NCI-H82 treated with DMSO at 0.1 percent for 48 hours (cell line): ENCODE measurements at regions not wholly inside any gene's neighbourhood (a gene's known extent, or its start where the extent isn't known, plus 50 kb on each side); places are given as distances from the start of the nearest gene placed in this dataset.
"Not testable (repeated sequence)": the region's sequence is repeated elsewhere in the genome, so short reads cannot be mapped to it uniquely, and the experiment has no call there.

Experiments used
- DNase-seq: peaks from one replicate; lab custom pipeline; 2025; ENCODE audit not compliant: unreplicated experiment; lab: John Stamatoyannopoulos, UW

DNA sequence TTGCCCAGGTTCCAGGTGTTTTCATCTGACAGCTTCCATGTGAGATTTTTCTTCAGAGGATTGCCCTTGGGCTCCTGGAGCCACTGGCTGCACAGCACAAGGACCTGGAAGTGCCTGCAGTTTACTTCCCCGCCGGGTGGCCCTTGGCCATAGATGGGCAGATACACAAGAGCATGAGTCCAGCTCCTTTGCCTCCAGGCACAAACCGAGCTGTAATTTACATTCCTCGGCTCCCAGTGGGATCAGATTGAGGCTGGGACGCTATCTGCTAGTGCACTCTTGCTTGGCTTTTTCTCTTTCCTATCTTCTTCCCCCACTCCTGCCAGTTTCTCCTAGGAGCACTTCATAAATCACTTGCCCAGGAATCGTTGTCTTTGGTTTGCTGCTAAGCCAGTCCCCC, 85.4 kb upstream of the RALY start:
- DNase-seq = no peak

DNA sequence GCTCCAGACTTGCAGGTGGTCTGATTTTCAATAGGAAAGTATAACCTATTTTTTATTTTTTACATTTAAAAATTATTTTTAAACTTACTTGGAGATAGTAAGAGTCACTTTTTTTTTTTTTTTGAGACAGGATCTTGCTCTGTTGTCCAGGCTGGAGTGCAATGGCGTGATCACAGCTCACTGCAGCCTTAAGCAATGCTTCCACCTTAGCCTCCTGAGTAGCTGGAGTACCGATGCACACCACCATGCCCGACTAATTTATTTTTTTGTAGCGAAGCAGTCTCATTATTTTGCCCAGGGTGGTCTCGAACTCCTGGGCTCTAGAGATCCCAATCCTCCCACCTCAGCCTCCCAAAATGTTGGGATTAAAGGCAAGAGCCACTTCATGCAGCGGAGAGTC, 84.8 kb upstream of the RALY start:
- DNase-seq = no peak

DNA sequence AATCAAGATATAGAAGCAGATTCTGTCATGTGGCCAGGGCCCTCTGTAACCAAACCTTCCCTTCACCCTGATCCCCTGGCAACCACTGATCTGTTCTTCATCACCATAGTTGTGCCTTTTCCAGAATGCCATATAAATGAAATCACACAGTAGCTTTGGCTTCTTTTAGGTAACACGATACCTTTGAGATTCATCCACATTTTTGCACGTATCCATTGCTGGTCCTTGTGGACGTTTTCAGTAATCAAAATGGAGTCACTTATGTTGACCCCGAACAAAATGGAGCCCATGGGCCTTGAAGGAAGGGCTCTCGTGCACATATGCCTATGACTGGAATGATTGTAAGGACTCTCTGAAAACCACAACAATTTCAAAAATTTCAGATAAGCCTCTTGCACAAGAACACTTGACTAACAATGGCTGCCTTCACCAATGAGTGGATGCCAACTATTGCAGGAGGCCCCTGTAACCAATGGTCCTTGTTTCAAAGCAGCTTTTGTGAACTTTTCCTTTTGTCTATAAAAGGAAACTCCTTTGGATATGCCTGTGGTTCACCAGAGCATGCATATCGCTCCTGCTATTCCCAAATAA, 84.3 kb upstream of the RALY start:
- no peak for DNase-seq

DNA sequence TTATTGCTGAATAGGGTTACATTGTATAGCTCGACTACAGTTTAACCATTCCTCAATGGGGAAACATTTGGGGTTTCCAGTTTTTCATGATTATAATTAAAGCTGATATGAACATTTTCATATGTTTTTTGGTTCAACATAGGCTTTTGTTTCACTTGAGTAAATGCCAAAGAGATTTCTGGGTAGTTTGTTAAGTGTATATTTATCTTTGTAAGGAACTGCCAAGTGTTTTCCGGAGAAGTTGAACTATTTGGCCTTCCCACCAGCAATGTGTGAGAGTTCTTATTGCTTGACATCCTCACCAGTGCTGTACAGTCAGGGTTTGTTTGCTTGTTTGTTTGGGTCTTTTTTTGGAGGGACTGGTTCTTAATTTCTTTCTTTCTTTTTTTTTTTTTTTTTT, 83.7 kb upstream of the RALY start:
- no peak for DNase-seq

DNA sequence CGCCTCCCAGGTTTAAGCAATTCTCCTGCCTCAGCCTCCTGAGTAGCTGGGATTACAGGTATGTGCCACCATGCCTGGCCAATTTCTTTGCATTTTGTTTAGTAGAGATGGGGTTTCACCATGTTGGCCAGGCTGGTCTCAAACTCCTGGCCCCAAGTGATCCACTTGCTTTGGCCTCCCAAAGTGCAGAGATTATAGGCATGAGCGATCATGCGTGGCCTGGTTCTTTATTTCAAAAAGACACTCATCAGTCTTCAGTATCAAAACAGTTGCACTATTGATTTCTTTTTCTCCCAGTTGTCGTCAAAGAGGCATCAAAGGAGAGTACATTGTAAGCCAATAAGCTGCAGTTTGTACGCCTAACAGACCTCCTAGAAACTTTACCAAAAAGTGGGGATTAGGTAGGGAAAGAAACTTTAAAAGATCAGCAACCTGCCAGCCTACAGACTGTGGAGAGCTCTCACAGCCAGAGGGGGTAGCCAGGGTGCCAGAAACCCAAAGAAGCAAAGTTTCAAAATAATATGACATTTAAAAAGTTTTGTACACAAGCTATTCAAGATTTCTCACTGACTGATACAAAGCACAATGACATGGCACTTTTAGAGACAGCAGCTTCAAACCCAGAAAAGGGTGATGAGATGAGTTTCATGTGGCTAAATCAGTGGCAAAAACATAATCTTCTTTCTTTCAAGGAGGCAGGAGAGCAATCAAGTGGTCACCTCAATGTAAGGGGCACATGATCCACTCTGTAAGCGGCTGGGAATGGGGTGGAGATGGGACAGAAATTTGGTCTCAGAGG, 83.0 kb upstream of the RALY start:
- no peak for DNase-seq

DNA sequence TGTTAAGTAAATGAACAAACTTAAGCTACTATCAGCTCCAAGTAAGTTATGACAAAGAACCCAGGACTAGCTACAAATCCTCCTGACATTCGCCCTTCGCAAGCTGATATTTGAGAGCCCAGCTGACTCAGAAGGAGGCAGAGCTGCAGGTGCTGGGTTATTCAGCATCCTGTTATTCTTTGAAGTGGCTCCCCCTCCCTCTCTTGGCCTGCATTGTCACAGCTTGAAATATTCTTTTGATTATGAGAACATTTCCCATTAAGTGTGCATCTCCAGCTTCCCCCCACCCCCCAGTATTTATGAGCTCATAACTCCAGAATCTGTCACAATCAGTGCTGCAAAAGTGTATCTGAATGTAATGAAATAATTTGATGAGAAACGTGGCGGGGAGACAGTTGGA, 78.8 kb upstream of the RALY start:
- no peak for DNase-seq

DNA sequence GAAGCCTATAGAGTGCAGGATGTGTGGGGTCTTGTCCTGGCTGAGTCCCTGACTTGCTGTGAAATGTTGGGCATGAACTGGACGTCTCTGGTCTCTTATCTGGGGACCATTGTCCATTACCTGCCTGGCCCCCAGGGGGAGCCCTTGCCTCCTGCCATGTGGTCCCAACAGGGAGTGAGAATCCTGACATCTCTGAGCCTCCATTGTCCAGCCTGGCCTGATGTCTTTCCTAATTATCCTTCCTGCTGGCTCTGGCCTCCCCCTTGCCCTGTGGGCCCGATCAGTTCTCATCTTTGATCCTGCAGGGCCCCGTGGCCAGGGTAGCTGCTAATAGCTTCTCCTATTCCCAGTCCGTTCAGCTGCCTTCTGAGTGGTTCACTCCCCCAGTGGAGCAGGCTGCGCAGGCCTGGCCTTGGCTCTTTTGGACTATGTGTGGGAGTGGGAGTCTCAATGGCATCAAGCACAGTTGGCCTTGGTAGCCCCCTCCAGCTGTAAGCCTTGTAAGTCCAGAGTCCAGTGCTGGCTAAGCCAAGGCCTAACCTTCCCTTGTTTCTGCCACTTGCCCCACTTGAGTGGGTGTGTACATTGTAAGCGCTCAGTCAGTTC, 77.9 kb upstream of the RALY start:
- DNase-seq = no peak

DNA sequence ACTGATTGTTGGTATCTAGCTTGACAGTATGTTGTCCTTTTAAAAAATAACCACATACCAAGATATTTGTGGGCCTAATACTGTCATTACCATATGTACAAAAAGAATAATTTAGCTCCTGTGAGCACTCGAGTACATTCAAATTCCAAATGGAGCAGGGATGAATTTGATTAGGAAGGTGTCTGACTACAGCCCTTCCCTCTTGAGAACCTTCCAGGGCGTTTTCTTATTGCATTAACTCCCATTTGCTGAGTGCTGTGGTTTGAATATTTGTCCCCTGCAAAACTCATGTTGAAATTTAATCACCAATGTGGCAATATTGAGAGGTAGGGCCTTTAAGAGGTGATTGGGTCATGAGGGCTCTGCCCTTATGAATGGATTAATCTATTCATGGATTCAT, 76.9 kb upstream of the RALY start:
- no peak for DNase-seq

DNA sequence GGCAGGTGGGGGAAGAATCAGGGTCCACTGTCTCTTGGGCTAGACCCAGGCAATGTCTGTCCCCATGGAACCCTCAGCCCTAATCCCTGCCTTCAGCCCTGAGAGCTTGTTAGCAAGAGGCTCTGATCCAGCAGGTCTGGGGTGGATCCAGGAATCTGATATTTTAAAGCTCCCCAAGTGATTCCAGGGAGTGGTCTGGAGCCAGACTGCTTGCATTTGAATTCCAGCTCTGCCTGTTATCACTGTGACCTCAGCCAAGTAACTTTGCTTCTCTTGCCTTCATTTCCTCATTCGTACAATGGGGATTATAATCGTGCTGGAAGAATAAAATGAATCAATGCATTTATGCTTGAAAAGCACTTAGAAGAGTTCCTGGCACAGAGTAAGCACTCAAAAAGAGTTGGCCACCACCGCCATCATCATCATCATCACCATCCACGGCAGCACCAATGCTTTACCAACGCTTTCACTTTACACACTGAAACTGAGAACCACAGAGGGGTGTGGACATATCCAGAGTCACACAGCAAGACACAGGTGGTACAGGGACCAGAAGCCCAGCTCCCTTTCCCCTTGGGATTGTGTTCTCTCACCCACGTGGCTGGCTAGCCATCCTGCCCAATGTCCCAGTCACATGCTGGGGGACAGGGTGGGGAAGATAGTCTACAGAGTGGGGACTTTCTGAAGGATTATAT, 75.7 kb upstream of the RALY start:
- DNase-seq = no peak

DNA sequence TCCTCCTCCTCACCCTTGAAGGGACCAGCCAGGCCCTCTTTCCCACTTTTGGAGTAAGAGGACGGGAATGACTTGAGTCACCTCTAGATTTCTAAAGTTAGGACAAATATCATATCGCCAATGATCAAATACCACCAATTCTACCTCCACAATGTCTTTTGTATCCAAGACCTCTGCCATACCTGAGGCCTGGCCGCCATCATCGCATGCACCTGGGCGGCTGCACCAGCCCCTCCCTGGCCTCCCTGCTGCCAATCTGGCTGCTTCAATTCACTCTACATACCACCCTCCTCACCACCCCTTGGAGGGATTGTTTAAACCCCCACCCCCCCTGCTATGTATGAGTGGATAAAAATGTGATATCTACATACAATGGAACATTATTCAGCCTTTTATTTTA, 75.0 kb upstream of the RALY start:
- DNase-seq = no peak

DNA sequence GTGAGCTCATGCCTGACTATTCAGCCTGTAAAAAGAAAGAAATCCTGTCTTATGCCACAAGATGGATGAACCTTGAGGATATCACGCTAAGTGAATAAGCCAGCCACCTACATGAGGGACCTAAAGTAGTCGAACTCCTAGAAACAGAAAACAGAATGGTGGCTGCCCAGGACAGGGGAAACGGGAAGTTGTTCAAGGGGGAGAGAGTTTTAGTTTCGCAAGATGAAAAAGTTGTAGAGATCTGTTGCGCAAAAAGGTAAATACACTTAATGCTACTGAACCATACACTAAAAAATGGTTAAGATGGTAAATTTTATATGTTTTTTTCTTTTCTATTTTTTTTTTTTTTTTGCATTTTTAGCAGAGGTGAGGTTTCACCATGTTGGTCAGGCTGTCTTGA, 74.1 kb upstream of the RALY start:
- DNase-seq = no peak

DNA sequence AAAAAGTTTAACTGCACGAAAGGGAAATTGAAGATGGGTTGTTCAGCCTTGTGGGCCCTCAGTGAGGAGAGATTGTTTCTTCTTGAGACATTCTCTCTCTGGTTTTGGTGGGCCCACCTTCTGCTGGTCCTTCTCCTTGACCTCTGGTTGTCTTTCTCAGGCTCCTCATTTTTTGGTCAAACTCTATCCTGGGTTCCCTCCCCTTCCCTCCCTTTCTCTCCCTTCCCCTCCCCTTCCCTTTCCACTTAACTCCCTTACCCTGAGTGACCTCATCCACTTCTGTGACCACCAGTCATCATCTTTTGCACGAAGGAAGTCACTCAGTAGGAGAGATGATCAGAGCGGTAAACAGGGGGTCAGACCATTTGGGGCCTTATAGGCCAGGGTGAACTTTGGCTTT, 71.5 kb upstream of the RALY start:
- no peak for DNase-seq

DNA sequence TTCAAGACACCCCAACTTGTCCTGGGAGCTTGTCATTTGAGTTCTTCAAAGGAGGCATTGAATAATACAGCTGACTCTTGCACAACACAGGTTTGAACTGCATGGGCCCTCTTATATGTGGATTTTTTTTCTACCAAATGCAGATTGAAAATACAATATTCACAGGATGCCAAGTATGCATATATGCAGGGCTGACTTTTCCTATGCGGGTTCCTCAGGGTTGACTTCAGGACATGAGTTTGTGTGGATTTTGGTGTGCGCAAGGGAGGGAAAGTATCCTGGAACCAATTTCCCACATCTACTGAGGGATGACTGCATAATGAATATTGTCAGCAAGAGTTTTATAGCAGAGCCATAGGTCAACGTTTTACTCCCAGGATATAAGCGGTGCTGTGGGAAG, 70.0 kb upstream of the RALY start:
- DNase-seq = no peak

DNA sequence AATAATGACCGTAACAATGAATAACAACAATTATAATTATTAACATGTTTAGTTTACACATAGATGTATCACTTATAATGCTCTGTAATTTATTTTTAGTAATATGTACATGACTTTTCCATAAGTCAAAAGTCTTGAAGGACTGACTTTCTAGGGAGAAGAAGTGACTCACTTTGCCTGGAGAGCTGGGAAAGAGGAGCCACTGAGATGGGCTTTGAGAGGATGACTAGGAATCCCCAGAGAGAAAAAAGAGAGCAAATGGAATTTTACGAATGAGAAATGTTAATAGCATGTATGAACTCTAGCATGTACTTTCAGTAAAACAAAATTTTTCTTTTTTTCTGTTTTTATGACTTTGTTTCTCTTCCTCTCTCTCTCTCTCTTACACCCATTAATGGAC, 67.8 kb upstream of the RALY start:
- DNase-seq = no peak

DNA sequence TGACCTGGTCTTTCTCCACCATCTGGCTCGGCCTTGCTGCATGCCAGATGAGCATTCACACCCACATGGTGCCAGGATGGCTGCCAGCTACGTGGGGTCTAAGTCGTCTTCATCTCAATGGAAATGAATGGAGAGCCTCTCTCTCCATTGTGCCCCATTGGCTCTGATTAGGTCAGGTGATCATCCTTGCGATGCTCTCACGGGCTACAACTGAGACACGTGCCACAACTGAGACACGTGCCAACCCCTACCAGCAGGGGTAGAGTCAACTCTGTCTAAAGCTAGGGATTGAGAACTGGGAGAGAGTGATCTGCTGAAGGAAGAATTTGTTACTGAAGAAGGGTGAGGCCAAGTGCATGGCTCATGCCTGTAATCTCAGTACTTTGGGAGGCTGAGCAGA, 67.3 kb upstream of the RALY start:
- DNase-seq = no peak

DNA sequence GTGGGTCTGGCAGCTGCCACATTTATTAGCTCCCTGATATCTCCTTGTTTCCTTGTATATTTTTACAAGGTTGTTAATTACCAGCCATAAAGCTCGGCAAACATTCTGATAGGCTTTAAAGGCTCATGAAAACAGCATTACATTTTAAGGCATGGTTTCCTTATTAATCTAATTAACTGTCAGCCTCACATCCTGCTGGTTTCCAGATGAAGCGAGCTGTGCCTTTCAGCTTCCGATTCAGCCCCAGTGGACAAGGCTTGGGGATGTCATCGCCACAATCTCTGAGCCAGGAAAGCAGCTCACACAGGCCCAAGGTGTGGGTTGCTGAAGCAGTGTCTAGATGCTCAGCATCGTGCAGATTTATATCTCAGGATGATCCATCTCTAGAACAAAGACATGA, 66.0 kb upstream of the RALY start:
- no peak for DNase-seq

DNA sequence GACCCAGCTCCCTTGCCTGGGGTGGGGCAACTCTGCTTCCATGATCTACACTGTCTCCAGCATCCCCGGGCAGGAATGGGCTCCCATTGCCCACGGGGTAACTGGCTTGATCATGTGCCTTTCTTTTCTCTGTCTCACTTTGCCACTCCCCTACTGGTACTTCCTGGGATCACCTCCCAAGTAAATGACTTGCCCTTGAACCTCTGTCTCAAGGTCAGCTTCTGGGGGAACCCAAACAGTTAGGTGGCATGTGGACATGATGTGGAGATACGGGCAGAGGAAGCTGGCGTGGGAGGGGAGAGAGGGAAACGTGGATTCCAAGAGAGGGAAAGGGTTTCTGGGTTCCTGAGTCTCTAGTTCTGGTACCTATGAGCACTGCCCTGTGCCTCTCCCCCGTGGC, 63.8 kb upstream of the RALY start:
- DNase-seq = no peak

DNA sequence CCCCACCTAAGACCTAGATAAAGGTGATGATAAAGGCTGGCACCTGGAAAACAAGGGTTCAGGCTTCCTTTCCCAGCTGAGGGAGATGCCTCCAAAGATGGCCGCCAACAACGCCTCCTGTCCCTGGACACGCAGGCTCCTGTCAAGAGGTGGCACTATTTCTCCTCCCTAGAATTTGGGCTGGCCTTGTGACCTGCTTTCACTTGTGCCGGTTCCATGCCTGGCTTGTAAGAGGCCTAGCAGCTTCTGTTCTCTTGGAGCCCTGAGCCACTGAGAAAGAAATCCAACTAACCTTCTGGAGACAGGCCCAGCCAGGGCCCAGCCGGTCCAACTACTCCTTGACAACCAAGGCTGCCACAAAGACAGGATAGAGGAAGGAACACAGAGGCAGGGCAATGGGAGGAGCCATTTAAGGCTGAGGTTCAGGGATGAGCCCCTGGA, 60.2 kb upstream of the RALY start:
- peak; percentile 32 for DNase-seq

DNA sequence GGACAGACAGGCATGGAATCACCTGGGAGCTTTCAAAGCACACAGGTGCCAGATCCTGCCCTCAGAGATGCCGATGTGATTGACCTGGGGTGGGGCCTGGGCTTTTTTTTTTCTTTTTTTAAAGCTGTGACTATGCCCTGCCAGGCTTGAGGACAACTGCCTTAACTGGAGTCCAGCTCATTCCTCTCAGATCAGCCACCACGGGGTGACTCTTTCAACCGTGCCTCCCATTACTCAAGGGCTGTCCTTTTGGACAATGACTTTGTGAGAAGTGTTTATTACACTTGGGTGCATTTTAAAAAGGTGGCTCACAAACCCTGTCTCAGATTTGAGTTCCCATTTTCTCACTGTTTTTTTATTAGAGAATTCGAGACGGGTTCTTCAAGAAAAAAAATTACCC, 57.1 kb upstream of the RALY start:
- DNase-seq = no peak

DNA sequence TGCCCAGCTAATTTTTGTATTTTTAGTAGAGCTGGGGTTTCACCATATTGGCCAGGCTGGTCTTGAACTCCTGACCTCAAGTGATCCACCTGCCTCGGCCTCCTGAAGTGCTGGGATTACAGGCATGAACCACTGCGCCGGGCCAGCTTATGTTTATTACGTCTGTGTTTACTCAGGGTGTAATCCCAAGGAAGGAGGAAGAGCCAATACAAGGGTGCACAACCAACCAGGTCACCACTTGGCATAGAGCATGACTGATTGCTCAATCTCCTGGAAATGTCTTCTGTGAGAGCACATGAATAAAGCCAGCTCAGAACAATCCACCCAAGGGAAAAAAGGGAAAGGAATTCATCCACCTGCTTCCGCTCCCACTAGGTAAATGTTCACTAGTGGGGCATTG, 54.7 kb upstream of the RALY start:
- DNase-seq = not testable (repeated sequence)

DNA sequence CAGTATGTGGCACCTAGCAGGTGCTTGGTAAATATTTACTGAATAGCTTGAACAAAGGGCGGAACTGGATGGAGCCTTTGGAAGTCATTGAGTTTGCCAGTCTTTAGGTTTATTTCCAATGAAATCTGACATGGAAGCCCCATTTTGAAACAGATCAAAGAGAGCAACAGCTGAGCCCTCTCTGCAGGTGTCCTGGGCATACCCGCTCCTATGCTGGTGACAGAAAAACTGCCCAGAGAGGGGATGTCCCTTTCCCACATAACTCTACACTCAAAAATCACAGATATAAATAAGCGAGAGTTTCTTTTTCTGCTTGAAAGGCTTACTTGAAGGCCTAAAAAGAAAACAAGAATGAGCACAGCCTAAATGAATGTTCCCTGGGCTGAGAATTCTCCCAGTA, 53.0 kb upstream of the RALY start:
- DNase-seq = no peak
